Left forelimb (tissue), 1 donor: ENCODE measurements at regions not wholly inside any gene's neighbourhood (a gene's known extent, or its start where the extent isn't known, plus 50 kb on each side); places are given as distances from the start of the nearest gene placed in this dataset.

ENCODE experiments used
- DNase-seq: peaks from one replicate; pipeline ENCODE4 v3.0.0-alpha.2; 2018; ENCODE audit warnings: low spot score

GRCh38 chr5:107293541-107294210 is 377.1 kb downstream of the EFNA5 start:
- no peak for DNase-seq

DNA sequence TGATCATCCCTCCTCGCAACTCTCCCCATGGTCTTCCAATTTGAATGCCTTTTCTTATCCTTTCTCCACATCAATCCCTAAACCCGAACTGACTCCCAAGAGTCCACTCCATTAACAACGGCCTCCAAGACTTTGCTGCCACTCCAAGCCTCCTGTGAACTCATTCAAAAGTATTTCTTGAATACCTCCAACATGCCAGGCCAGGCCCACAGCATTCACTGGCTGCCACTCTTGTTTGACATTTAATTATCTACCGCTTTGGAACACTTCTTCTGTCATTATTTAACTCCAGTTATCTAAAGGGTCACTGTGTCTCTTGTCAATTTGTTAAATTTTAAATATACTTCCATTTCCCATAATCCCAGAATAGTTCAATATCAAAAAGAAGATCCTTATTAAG is 378.9 kb downstream of the EFNA5 start:
- no peak for DNase-seq

- DNase-seq = no peak
Observed at GRCh38 chr5:107290780-107291398, 379.8 kb downstream of the EFNA5 start.

- no peak for DNase-seq
Observed at GRCh38 chr5:107289030-107289714, 381.6 kb downstream of the EFNA5 start.

DNA sequence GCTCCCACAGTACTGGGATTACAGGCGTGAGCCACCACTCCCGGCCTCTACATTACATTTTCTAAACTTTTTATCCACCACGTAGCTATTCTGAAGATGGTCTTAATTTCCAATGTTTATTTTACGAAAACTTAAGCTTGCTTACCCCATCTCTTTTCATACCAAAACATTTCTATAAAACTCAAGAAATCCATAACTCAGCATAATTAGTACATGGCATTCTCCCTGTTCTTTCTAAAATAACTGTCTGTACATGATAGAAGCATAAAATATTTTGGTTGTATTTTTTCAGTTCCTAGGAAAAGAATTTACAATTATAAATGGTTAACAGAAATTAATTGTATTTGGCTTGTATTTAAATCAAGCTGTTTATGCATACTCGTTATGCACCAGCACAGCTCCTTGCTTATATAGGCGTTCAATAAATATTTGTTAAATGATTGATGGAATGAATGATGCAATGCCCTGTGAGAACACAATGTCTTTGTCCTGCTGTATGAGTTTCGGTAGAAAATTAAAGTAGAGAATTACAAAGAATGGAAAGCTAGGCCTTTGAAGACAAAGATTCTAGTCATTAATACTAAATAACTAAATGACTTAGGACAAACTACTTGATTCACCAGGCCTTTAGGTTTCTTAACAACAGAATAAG is 384.2 kb downstream of the EFNA5 start:
- no peak for DNase-seq

- DNase-seq = no peak
Observed at GRCh38 chr5:107285772-107286171, 385.0 kb downstream of the EFNA5 start.

- DNase-seq = no peak
Observed at GRCh38 chr5:107284822-107285525, 385.8 kb downstream of the EFNA5 start.

DNA sequence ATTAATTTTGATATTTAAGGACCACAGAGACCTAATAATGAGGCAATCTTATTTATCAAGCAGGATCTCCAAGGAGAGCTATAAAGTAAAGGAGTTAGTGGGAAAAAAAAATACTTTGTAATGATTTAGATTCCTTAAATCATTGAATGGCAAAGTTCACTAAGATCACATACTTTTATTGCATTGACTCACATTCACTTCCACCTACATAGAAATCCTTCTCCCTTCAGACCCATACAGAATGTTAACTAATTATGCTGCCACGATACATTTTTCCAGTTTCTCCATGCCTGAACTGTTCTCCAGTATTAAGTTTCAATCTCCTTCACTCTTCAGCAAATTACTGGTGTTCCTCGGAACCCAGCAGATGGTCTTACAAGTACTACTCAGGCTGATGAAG is 388.7 kb downstream of the EFNA5 start:
- no peak for DNase-seq

DNA sequence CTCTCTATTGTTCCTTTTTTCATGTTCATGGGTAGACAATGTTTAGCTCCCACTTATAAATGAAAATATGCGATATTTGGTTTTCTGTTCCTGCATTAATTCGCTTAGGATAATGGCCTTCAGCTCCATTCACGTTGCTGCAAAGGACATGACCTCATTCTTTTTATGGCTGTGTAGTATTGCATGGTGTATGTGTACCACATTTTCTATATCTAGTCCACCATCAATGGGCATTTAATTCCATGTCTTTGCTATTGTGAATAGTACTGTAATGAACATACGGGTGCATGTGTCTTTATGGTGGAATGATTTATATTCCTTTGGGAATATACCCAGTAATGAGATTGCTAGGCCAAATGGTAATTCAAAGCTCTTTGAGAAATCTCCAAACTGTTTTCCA is 392.0 kb downstream of the EFNA5 start:
- DNase-seq = no peak

DNA sequence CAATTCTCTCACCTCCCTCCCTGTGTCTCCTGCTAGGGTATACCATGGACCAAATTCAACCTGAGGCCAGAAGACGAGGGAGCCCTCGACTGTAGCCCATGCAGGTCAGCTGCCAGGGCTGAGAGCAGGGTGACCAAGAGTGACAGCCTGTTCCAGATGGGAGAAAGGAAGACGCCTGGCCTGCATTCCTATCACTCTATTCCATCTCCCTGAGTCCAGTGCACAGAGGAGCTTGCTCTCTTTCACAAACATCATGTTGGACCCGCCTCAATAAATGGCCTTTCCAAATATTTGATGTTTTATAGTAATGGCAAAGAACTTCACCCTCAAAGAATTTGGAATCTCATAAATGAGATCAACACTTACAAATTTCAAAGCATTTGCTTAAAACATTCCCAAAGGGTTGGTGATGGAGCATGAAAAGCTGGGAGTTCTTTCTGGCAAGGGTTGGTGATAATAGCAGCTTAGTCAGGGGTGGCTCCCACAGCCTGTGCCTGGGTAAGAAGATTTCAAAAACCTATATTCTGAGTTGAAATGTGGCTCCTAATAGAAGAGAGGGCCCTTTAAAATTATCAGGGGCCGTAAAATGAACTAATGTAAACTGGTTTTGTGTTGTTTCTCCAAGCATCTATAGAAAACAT is 393.1 kb downstream of the EFNA5 start:
- no peak for DNase-seq

DNA sequence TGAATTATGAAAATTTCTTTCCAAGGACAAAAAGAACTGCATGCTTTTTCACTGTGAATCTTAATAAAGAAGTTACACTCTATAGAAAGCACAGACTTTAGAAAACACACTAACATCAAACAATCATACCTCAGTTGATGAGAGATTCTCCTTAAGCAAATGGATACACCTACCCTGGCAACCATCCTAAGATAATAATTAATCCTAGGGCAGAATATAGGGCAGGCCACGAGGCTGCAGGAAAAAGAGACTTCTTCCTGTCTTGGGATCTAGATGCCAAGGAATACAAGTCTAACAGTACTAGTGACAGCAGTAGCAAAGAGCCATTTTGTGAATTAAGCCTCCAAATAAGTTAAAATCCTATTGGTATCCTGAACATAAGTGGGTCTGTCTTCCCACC is 395.4 kb downstream of the EFNA5 start:
- DNase-seq = no peak

GRCh38 chr5:107274571-107274970 is 396.2 kb downstream of the EFNA5 start:
- DNase-seq = no peak

DNA sequence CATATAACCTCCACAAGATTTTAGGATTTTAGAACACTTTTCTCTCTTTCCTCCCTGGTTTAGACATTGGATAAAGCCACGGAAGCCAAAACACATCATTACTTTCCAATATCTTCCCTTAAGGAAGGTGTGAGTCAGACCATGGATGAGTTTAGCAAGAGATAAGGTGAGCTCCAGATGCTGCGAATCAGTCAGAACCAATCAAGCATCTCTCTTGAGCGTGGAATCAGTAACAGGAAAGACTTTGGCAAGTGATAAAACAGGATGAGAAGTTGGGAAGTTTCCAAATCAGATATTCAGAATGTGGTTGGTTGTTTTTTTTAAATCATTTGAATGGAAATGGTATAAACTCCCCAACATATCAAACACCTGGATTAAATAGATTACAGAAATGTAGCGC is 397.8 kb downstream of the EFNA5 start:
- DNase-seq = no peak

GRCh38 chr5:107272509-107272908 is 398.2 kb downstream of the EFNA5 start:
- no peak for DNase-seq

DNA sequence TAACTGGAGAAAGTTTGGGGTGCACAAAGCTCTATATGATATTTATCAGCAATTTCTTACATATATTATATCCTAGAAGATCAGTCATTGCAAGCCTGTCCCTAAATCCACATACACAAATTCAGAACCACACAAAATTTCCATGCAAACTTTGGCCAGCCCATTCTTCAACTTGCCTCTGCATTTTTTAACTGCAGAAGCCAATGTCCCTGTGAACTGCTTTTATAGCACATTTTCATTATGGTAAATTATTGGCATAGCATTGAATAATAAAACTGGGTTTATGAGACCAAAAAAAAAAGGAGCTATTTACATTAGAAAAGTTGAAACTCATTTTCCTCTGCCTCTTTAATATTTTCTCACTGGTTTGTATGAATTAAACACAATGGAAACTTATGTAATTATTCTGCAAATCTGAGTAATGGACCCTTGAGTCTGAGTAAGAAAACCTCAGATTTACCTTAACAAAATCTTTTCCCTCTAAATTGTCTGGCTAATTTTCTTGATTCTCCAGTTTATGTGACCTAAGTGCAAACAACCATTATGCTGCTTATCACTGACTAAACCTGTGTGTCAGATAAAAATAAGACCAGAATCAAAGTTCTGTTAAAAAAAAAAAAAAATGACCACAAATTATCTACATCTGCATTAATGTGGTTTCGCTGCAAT is 398.9 kb downstream of the EFNA5 start:
- no peak for DNase-seq

GRCh38 chr5:107270561-107270960 is 400.2 kb downstream of the EFNA5 start:
- no peak for DNase-seq

- DNase-seq = no peak
Observed at GRCh38 chr5:107269678-107270077, 401.1 kb downstream of the EFNA5 start.

- DNase-seq = no peak
Observed at GRCh38 chr5:107269256-107269655, 401.5 kb downstream of the EFNA5 start.

DNA sequence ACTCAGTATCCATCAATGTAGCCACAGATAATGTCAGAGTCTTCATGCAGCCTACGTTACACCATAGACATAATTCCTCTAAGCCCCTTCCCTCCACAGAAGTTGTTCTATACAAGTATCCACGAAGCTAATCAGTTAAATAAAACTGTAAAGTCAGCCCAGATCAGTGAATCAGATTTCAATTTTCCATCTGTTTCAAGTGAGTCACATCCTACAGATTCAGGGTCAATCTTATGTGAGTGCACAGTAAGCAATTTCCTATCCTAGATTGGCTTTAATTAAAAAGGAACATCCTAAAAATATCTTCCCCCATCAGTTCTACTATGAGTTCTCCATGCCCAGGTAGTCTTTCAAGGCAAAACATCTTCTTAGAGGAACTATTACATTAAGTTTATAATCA is 402.5 kb downstream of the EFNA5 start:
- no peak for DNase-seq

GRCh38 chr5:107266100-107266499 is 404.6 kb downstream of the EFNA5 start:
- DNase-seq = no peak

DNA sequence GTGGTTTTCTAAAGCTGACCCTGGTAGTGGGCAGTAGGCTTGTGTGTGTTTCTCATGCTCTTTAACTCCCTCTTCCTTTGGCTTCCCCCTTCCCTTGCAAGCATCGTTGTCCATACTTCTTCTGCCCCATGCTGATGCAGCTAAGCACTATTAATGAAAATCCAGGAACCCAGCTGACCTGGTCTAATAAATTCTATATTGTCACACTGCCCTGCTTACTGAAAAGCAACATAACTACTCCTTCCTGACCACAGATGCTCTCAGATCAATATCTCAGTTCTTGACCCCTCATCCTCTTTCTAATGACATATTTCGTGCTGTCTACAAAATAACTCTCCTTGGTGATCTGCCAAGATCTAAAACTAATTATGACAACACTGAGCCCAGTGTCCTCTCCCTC is 405.5 kb downstream of the EFNA5 start:
- no peak for DNase-seq
